Glutamatergic neuron (in vitro differentiated cells): ENCODE measurements at regions not wholly inside any gene's neighbourhood (a gene's known extent, or its start where the extent isn't known, plus 50 kb on each side); places are given as distances from the start of the nearest gene placed in this dataset.

Source experiments
- DNase-seq: peaks from one replicate; pipeline ENCODE4 v3.0.0; 2022
- H3K27ac Mint-ChIP-seq: one replicate; pipeline ENCODE4 v1.8.0; 2020; ENCODE audit warnings: mild to moderate bottlenecking, mixed read lengths, inconsistent platforms; ENCODE audit not compliant: unreplicated experiment
- H3K27me3 Mint-ChIP-seq: one replicate; pipeline ENCODE4 v1.8.0; 2020; ENCODE audit warnings: mild to moderate bottlenecking, moderate library complexity, mixed read lengths, inconsistent platforms; ENCODE audit not compliant: unreplicated experiment
- H3K36me3 Mint-ChIP-seq: one replicate; pipeline ENCODE4 v1.8.0; 2020; ENCODE audit warnings: mild to moderate bottlenecking, mixed read lengths, inconsistent platforms; ENCODE audit not compliant: unreplicated experiment
- H3K4me1 Mint-ChIP-seq: one replicate; pipeline ENCODE4 v1.8.0; 2020; ENCODE audit warnings: mild to moderate bottlenecking, low read depth, mixed read lengths, inconsistent platforms; ENCODE audit not compliant: unreplicated experiment
- H3K4me3 Mint-ChIP-seq: one replicate; pipeline ENCODE4 v1.8.0; 2020; ENCODE audit warnings: mild to moderate bottlenecking, mixed read lengths, inconsistent platforms; ENCODE audit not compliant: unreplicated experiment
- H3K9me3 Mint-ChIP-seq: one replicate; pipeline ENCODE4 v1.8.0; 2020; ENCODE audit warnings: mild to moderate bottlenecking, moderate library complexity, mixed read lengths, inconsistent platforms; ENCODE audit not compliant: unreplicated experiment
- TF ChIP-seq, protein P1 (sequence below): fragments of 200-600 bp; sonication (generic); IDR thresholded peaks from one replicate; pipeline ENCODE4 v1.5.0; 2021; ENCODE audit not compliant: partially characterized antibody, unreplicated experiment

DNA sequence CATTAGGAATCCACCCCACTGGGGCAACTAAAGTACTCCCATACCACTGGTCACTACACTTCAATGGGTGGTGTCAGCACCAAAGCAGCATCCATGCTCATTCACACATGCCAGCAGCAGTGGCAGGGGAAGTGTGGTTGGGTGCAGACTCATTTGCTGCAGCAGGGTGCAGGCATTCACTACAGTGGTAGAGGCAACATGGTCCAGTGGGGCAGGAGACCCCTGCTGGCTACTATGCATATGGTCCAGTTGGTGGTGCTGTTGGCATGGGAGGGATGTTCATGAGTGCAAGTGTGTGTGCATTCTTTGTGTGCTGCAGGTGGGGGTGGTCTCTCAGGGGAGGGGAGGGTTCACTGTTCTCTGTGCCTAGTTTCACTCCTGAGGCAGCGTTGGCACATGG, 908.4 kb upstream of the NOVA1 start:
- H3K36me3 Mint-ChIP-seq, result peaks cover 20% of the 10 kb centered on the region
- DNase-seq, result no peak

DNA sequence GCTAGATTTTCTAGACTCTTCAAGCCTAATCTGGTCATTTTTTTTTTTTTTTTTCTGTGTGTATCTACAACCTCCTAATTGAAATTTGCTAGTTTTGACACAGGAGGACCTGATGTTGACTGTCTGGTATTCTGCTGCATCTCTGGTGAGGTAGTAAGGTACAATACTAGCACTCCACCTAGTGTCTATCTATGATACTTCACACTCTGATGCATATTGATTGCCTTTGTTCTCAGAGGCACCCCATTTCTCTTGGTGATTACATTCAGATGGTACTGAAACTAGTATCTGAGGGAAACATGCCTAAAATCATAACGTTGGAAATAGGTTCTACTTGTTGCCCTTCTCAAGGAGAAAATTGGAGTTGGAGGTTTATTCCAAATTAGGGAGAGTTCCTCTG, 930.5 kb upstream of the NOVA1 start:
- H3K4me3 Mint-ChIP-seq, result peak overlapping the region; percentile 35
- peaks cover 5% of the 10 kb centered on the region for H3K36me3 Mint-ChIP-seq
- DNase-seq, result no peak
- TF ChIP-seq, protein P1, sequence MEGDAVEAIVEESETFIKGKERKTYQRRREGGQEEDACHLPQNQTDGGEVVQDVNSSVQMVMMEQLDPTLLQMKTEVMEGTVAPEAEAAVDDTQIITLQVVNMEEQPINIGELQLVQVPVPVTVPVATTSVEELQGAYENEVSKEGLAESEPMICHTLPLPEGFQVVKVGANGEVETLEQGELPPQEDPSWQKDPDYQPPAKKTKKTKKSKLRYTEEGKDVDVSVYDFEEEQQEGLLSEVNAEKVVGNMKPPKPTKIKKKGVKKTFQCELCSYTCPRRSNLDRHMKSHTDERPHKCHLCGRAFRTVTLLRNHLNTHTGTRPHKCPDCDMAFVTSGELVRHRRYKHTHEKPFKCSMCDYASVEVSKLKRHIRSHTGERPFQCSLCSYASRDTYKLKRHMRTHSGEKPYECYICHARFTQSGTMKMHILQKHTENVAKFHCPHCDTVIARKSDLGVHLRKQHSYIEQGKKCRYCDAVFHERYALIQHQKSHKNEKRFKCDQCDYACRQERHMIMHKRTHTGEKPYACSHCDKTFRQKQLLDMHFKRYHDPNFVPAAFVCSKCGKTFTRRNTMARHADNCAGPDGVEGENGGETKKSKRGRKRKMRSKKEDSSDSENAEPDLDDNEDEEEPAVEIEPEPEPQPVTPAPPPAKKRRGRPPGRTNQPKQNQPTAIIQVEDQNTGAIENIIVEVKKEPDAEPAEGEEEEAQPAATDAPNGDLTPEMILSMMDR, result peak; percentile 74
- H3K27ac Mint-ChIP-seq, result peak overlapping the region; percentile 96
- peaks cover 5% of the 10 kb centered on the region for H3K4me1 Mint-ChIP-seq
- no peaks in the 10 kb centered on the region for H3K9me3 Mint-ChIP-seq
- H3K27me3 Mint-ChIP-seq, result peaks cover 2% of the 10 kb centered on the region

More for the DNA sequence above, 908.4 kb upstream of the NOVA1 start:
- H3K4me3 Mint-ChIP-seq, result no peak overlapping the region
- no peaks in the 10 kb centered on the region for H3K4me1 Mint-ChIP-seq
- peaks cover 3% of the 10 kb centered on the region for H3K9me3 Mint-ChIP-seq
- peaks cover 2% of the 10 kb centered on the region for H3K27me3 Mint-ChIP-seq
- TF ChIP-seq, protein P1, result no peak
- H3K27ac Mint-ChIP-seq, result no peak overlapping the region

DNA sequence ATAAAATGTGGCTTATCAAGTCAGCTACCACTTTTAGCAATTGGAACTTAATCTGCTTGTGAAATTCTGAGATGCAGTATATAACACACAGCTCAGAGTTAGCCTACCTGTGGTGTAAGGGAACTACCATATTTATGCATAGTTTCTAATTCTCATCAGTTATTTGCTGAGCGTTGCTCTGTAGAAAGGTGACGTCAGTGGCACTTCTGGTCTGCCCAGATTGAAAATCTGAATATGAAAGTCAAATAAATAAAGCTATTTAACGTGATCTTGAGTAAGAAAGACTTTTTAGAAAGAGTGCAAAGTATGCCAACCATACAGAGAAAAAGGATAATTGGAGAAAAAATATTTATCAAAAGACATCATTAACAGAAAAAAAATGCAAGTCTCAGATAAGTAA, 938.9 kb upstream of the NOVA1 start:
- peaks cover 19% of the 10 kb centered on the region for H3K36me3 Mint-ChIP-seq
- no peaks in the 10 kb centered on the region for H3K4me1 Mint-ChIP-seq
- no peak for DNase-seq
- no peak overlapping the region for H3K27ac Mint-ChIP-seq
- H3K27me3 Mint-ChIP-seq, result no peaks in the 10 kb centered on the region
- H3K4me3 Mint-ChIP-seq, result no peak overlapping the region
- no peaks in the 10 kb centered on the region for H3K9me3 Mint-ChIP-seq
- TF ChIP-seq, protein P1, result no peak

DNA sequence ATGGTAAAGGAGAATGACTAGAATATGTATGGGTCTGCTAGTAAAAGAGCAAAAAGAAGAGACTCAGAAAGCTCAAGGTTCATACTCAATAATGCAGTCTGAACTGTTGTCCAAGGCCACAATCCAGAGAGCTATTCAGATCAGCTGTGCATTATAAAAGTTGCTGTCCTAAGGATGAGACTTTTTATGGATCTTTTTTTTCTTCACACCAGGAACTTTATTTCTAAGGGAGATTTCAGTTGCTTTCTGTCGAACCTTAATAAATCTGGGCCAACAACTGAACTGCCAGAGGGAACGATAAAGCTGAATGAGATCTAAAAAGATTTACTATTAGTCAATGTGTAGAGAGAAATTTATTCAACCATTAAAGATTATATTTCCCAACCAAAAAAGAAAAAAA, 948.3 kb upstream of the NOVA1 start:
- H3K27ac Mint-ChIP-seq, result no peak overlapping the region
- H3K4me3 Mint-ChIP-seq, result no peak overlapping the region
- H3K4me1 Mint-ChIP-seq, result no peaks in the 10 kb centered on the region
- peaks cover 2% of the 10 kb centered on the region for H3K27me3 Mint-ChIP-seq
- H3K36me3 Mint-ChIP-seq, result peaks cover 16% of the 10 kb centered on the region
- H3K9me3 Mint-ChIP-seq, result no peaks in the 10 kb centered on the region
- TF ChIP-seq, protein P1, result no peak
- no peak for DNase-seq

GRCh38 chr14:27553790-27554189, 956.0 kb upstream of the NOVA1 start:
- Mint-ChIP-seq H3K36me3 (peaks cover 7% of the 10 kb centered on the region), H3K27ac (no peak overlapping the region), H3K4me3 (no peak overlapping the region), H3K4me1 (peaks cover 3% of the 10 kb centered on the region), H3K27me3 (no peaks in the 10 kb centered on the region), H3K9me3 (no peaks in the 10 kb centered on the region)
- TF ChIP-seq, protein P1, result no peak
- no peak for DNase-seq
